IMR-90 (cell line): ENCODE measurements at regions not wholly inside any gene's neighbourhood (a gene's known extent, or its start where the extent isn't known, plus 50 kb on each side); places are given as distances from the start of the nearest gene placed in this dataset.

Experiments
- ATAC-seq: fragments of 200-7000 bp; cut with Tn5 transposase; 2 replicates; pipeline ENCODE4 v1.9.1; 2020; ENCODE audit warnings: low read depth, mild to moderate bottlenecking, moderate library complexity
- BruUV-seq: library from RNA; stranded (reverse); fragments of 400-500 nt; replicated peaks from 2 replicates; lab custom pipeline; 2021; lab: Mats Ljungman, UMichigan
- CTCF ChIA-PET: fragments of 300-600 bp; formaldehyde crosslinking; extraction: SDS; loops from one replicate; lab custom pipeline; 2021; ENCODE audit warnings: antibody characterized with exemption; lab: Yijun Ruan, JAX
- POLR2A ChIA-PET: fragments of 300-600 bp; sonication (Branson Sonifier 250); formaldehyde crosslinking; loops from one replicate; lab custom pipeline; 2022; ENCODE audit warnings: antibody characterized with exemption; ENCODE audit not compliant: unreplicated experiment; lab: Charles Lee
- DNase-seq: peaks from one replicate; pipeline ENCODE4 v3.0.0; 2013
- H2AFZ ChIP-seq: replicated peaks from 2 replicates; pipeline ENCODE3; 2013; ENCODE audit warnings: low read length, mild to moderate bottlenecking; ENCODE audit not compliant: poor library complexity
- H2AK5ac ChIP-seq: 2 replicates; pipeline ENCODE4 v1.6.1; 2013; ENCODE audit warnings: low read depth, low read length, inconsistent platforms
- H2AK9ac ChIP-seq: replicated peaks from 2 replicates; pipeline ENCODE3; 2013; ENCODE audit warnings: mild to moderate bottlenecking, low read depth, low read length, moderate library complexity; ENCODE audit not compliant: poor library complexity
- H2BK120ac ChIP-seq: 2 replicates; pipeline ENCODE4 v1.6.1; 2013; ENCODE audit warnings: low read depth, low read length, inconsistent platforms
- H2BK15ac ChIP-seq: 3 replicates; pipeline ENCODE4 v1.6.1; 2013; ENCODE audit warnings: low read depth, low read length, inconsistent platforms
- H2BK20ac ChIP-seq: 2 replicates; pipeline ENCODE4 v1.6.1; 2013; ENCODE audit warnings: low read depth, mild to moderate bottlenecking, inconsistent platforms, low read length, moderate library complexity
- H2BK5ac ChIP-seq: 2 replicates; pipeline ENCODE4 v1.6.1; 2013; ENCODE audit warnings: mild to moderate bottlenecking, low read depth, low read length, inconsistent platforms; ENCODE audit not compliant: poor library complexity, severe bottlenecking
- H3K14ac ChIP-seq: replicated peaks from 2 replicates; pipeline ENCODE4 v1.6.1; 2013; ENCODE audit warnings: low read depth, low read length, inconsistent platforms
- H3K18ac ChIP-seq: 2 replicates; pipeline ENCODE4 v1.6.1; 2013; ENCODE audit warnings: low read depth, low read length, control low read depth
- H3K23ac ChIP-seq: 2 replicates; pipeline ENCODE4 v1.6.1; 2013; ENCODE audit warnings: low read depth, low read length, inconsistent platforms
- H3K27ac ChIP-seq: 2 replicates; pipeline ENCODE4 v1.5.1; 2013; ENCODE audit warnings: mild to moderate bottlenecking, control low read depth, low read length; ENCODE audit not compliant: insufficient read depth
- H3K27me3 ChIP-seq: 2 replicates; pipeline ENCODE4 v1.6.1; 2013; ENCODE audit warnings: low read length; ENCODE audit not compliant: control insufficient read depth, insufficient read depth
- H3K36me3 ChIP-seq: 2 replicates; pipeline ENCODE4 v1.6.1; 2013; ENCODE audit warnings: low read length, mixed read lengths; ENCODE audit not compliant: control insufficient read depth, insufficient read depth
- H3K4ac ChIP-seq: 2 replicates; pipeline ENCODE4 v1.6.1; 2013; ENCODE audit warnings: low read depth, low read length, inconsistent platforms
- H3K4me1 ChIP-seq: 2 replicates; pipeline ENCODE4 v1.6.1; 2013; ENCODE audit warnings: low read length, mixed read lengths; ENCODE audit not compliant: control insufficient read depth, insufficient read depth
- H3K4me2 ChIP-seq: 2 replicates; pipeline ENCODE4 v1.6.1; 2013; ENCODE audit warnings: low read depth, mild to moderate bottlenecking, control low read depth, low read length, moderate library complexity
- H3K4me3 ChIP-seq: 2 replicates; pipeline ENCODE4 v1.5.1; 2013; ENCODE audit warnings: low read depth, mild to moderate bottlenecking, control low read depth, low read length, moderate library complexity; ENCODE audit not compliant: insufficient read depth
- H3K56ac ChIP-seq: 2 replicates; pipeline ENCODE4 v1.6.1; 2013; ENCODE audit warnings: low read length, inconsistent platforms; ENCODE audit not compliant: insufficient read depth; ENCODE audit errors: extremely low read depth
- H3K79me1 ChIP-seq, 2 experiments: 2 replicates each; pipeline ENCODE4 v1.6.1; 2013; ENCODE audit warnings: low read length in 2 of 2, inconsistent platforms in 1 of 2, low read depth in 1 of 2
- H3K9ac ChIP-seq: 2 replicates; pipeline ENCODE4 v1.6.1; 2013; ENCODE audit warnings: low read depth, low read length, control low read depth
- H3K9me1 ChIP-seq: 2 replicates; pipeline ENCODE4 v1.6.1; 2013; ENCODE audit warnings: low read length, inconsistent platforms; ENCODE audit not compliant: insufficient read depth
- H3K9me3 ChIP-seq: 2 replicates; pipeline ENCODE4 v1.6.1; 2013; ENCODE audit warnings: low read length; ENCODE audit not compliant: control insufficient read depth, insufficient read depth
- H4K20me1 ChIP-seq: 2 replicates; pipeline ENCODE4 v1.6.1; 2013; ENCODE audit warnings: low read length, inconsistent platforms; ENCODE audit not compliant: insufficient read depth
- H4K5ac ChIP-seq: 2 replicates; pipeline ENCODE4 v1.6.1; 2013; ENCODE audit warnings: mild to moderate bottlenecking, low read depth, low read length, control low read depth
- H4K8ac ChIP-seq, 2 experiments: 2 replicates each; pipeline ENCODE4 v1.6.1; 2013; ENCODE audit warnings: low read depth in 2 of 2, low read length in 2 of 2, control low read depth in 1 of 2, inconsistent platforms in 1 of 2
- H4K91ac ChIP-seq: 2 replicates; pipeline ENCODE4 v1.6.1; 2013; ENCODE audit warnings: low read depth, low read length, inconsistent platforms; ENCODE audit not compliant: insufficient read depth
- BHLHE40 ChIP-seq: fragments of 150-350 bp; IDR thresholded peaks from 2 replicates; pipeline ENCODE4 v1.6.1; 2016; ENCODE audit warnings: mild to moderate bottlenecking, low read depth, low read length
- CEBPB ChIP-seq: IDR thresholded peaks from 2 replicates; pipeline ENCODE4 v1.6.1; 2012; ENCODE audit warnings: low read depth, low read length, improper control_type of control experiment
- CHD1 ChIP-seq: IDR thresholded peaks from 2 replicates; pipeline ENCODE4 v1.6.1; 2012; ENCODE audit warnings: low read depth, low read length, improper control_type of control experiment
- CTCF ChIP-seq: conservative IDR thresholded peaks from 2 replicates; pipeline ENCODE4 v1.5.1; 2012; ENCODE audit warnings: mild to moderate bottlenecking, low read depth, low read length, improper control_type of control experiment
- ELK1 ChIP-seq: fragments of 150-350 bp; IDR thresholded peaks from 2 replicates; pipeline ENCODE4 v1.6.1; 2016; ENCODE audit warnings: low read depth, mild to moderate bottlenecking, low read length, moderate library complexity, borderline replicate concordance
- FOS ChIP-seq: fragments of 150-350 bp; IDR thresholded peaks from 2 replicates; pipeline ENCODE4 v1.6.1; 2016; ENCODE audit warnings: low read depth, low read length
- MAFK ChIP-seq: IDR thresholded peaks from 2 replicates; pipeline ENCODE4 v1.6.1; 2012; ENCODE audit warnings: low read depth, low read length, improper control_type of control experiment
- MAZ ChIP-seq: IDR thresholded peaks from 2 replicates; pipeline ENCODE4 v1.6.1; 2012; ENCODE audit warnings: low read depth, mild to moderate bottlenecking, low read length, improper control_type of control experiment, moderate library complexity, borderline replicate concordance
- MXI1 ChIP-seq: IDR thresholded peaks from 2 replicates; pipeline ENCODE4 v1.6.1; 2012; ENCODE audit warnings: low read depth, mild to moderate bottlenecking, low read length, moderate library complexity, borderline replicate concordance
- NFE2L2 ChIP-seq: fragments of 150-350 bp; IDR thresholded peaks from 2 replicates; pipeline ENCODE4 v1.6.1; 2016; ENCODE audit warnings: low read depth, mild to moderate bottlenecking, low read length
- POLR2A ChIP-seq: IDR thresholded peaks from 2 replicates; pipeline ENCODE4 v1.6.1; 2012; ENCODE audit warnings: mild to moderate bottlenecking, low read depth, low read length
- RAD21 ChIP-seq: IDR thresholded peaks from 2 replicates; pipeline ENCODE4 v1.6.1; 2012; ENCODE audit warnings: low read length, improper control_type of control experiment
- RCOR1 ChIP-seq: IDR thresholded peaks from 2 replicates; pipeline ENCODE4 v1.6.1; 2012; ENCODE audit warnings: mild to moderate bottlenecking, low read length, improper control_type of control experiment; ENCODE audit not compliant: insufficient replicate concordance
- RFX5 ChIP-seq: IDR thresholded peaks from 2 replicates; pipeline ENCODE4 v1.8.0; 2012; ENCODE audit warnings: low read depth, mild to moderate bottlenecking, low read length, moderate library complexity
- SMC3 ChIP-seq: fragments of 150-350 bp; IDR thresholded peaks from 2 replicates; pipeline ENCODE4 v1.6.1; 2016; ENCODE audit warnings: low read depth, mild to moderate bottlenecking, antibody characterized with exemption, low read length, moderate library complexity
- USF2 ChIP-seq: fragments of 150-350 bp; IDR thresholded peaks from 2 replicates; pipeline ENCODE4 v1.6.1; 2017; ENCODE audit warnings: mild to moderate bottlenecking, antibody characterized with exemption, low read length, low read depth
- WGBS, 2 experiments: methylation state at CpG; one replicate each; pipeline versions ENCODE4 v1.1.5 to v1.1.7; 2013; ENCODE audit warnings: missing lambda C conversion rate in 2 of 2; ENCODE audit not compliant: insufficient read length in 1 of 2; ENCODE audit errors: extremely low coverage in 2 of 2; 5-methylcytosine and 5-hydroxymethylcytosine counted together
- dilution Hi-C: fragments of 300-500 bp; cut with HindIII; formaldehyde crosslinking; loops from one replicate; pipeline ENCODE4 v1.14.3; 2018; ENCODE audit warnings: low sequenced_read_pairs; ENCODE audit not compliant: unreplicated experiment
- in situ Hi-C: fragments of 300-500 bp; cut with MboI; formaldehyde crosslinking; loops from 3 replicates; pipeline ENCODE4 v1.14.3; 2019; ENCODE audit warnings: low sequenced_read_pairs, inconsistent platforms, mixed read lengths
- intact Hi-C: fragments of 100-400 bp; cut with micrococcal nuclease; formaldehyde crosslinking; loops from 2 replicates; pipeline ENCODE4 v1.10.0; 2022

GRCh38 chr3:99393961-99394360 is 244.4 kb upstream of the COL8A1 start:
- H3K4me3 ChIP-seq = no peak overlapping the region
- no peaks in the 10 kb centered on the region for H3K79me1 ChIP-seq
- no peak overlapping the region for H2AK9ac ChIP-seq
- no peak overlapping the region for H2AFZ ChIP-seq
- H4K8ac ChIP-seq = peak overlapping the region; percentile 82 to 86; a peak in 3 of 4 replicates
- peaks cover 14% of the 10 kb centered on the region for H3K4me1 ChIP-seq
- peak overlapping the region; percentile 48; the same call in 1 of the 2 replicates for H3K23ac ChIP-seq
- dilution Hi-C loops (no loop called here), in situ Hi-C loops (no loop called here), intact Hi-C loops (loop anchor here (10.0 kb wide), 1 partner anchor 251 kb away; no protein-coding TSS in a partner anchor)
- peak overlapping the region; percentile 89 for H2BK5ac ChIP-seq
- peak overlapping the region; percentile 92 for H2BK120ac ChIP-seq
- no peaks in the 10 kb centered on the region for H3K36me3 ChIP-seq
- TF ChIP-seq MXI1 (no peak), RAD21 (no peak), RFX5 (no peak), ELK1 (no peak), USF2 (no peak), POLR2A (no peak), RCOR1 (no peak), CEBPB (no peak), MAZ (no peak), NFE2L2 (no peak), SMC3 (no peak), CTCF (no peak), BHLHE40 (no peak), MAFK (no peak), CHD1 (no peak), FOS (no peak)
- no CpG with 5 or more reads among the region's 2 CpGs for WGBS, 2 experiments
- peak overlapping the region; percentile 46 for H2AK5ac ChIP-seq
- CTCF ChIA-PET = no interaction called here
- no TSS peak for BruUV-seq
- DNase-seq (no peak), ATAC-seq (no peak)
- no peaks in the 10 kb centered on the region for H4K20me1 ChIP-seq
- peak overlapping the region; percentile 100 for H3K18ac ChIP-seq
- peak overlapping the region; percentile 48 for H3K27ac ChIP-seq
- H3K9ac ChIP-seq = no peak overlapping the region
- H3K14ac ChIP-seq = peak overlapping the region; percentile 86; the same call in 1 of the 2 replicates
- H3K9me3 ChIP-seq = peaks cover 7% of the 10 kb centered on the region
- POLR2A ChIA-PET = no interaction called here
- H3K9me1 ChIP-seq = peaks cover 2% of the 10 kb centered on the region; the same call in 1 of the 2 replicates
- H4K91ac ChIP-seq = peak overlapping the region; percentile 86
- H2BK20ac ChIP-seq = peak overlapping the region; percentile 79
- H3K4me2 ChIP-seq = no peak overlapping the region
- peak overlapping the region; percentile 85 for H2BK15ac ChIP-seq
- peak overlapping the region; percentile 83; the same call in 1 of the 2 replicates for H3K56ac ChIP-seq
- peak overlapping the region; percentile 99; the same call in 1 of the 2 replicates for H4K5ac ChIP-seq
- H3K4ac ChIP-seq = peak overlapping the region; percentile 93
- H3K27me3 ChIP-seq = no peaks in the 10 kb centered on the region
